ENCODE measurements at regions not wholly inside any gene's neighbourhood (a gene's known extent, or its start where the extent isn't known, plus 50 kb on each side); places are given as distances from the start of the nearest gene placed in this dataset.

DNA sequence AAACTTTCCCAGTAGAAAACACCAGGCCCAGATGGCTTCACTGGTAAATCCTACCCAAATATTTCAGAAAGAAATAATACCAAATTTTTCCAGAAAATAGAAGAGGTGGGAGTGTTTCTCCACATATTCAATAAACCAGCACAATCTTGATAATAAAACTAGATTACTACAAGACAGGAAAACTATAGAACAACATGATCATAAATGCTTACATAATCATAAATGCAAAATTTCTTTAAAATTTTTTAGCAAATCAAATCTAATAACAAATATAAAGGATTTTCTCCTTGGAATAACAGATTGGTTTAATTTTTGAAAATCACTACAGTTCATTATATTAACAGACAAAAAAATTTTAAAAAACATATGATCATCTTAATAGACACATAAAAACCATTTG lies 294.5 kb downstream of the BCL11B start:
- H3K4me3 ChIP-seq (ENCODE audit: low read length in 2 of 2) = no peak overlapping the region
- no peaks in the 10 kb centered on the region for H3K9me3 ChIP-seq (ENCODE audit: control insufficient read depth in 2 of 2, insufficient read depth in 1 of 2, low read length in 1 of 2)
- no peak overlapping the region for H3K27ac ChIP-seq (ENCODE audit: low read depth in 1 of 2, low read length in 1 of 2)
- H3K4me1 ChIP-seq (ENCODE audit: control insufficient read depth in 2 of 2, insufficient read depth in 2 of 2, low read length in 2 of 2) = peaks cover under 1 to 1% of the 10 kb centered on the region in 2 donors
- no peaks in the 10 kb centered on the region for H3K27me3 ChIP-seq (ENCODE audit: control insufficient read depth in 2 of 2, insufficient read depth in 1 of 2, low read length in 1 of 2)
- no peak for DNase-seq (ENCODE audit: low read depth in 6 of 9, low spot score in 9 of 9)
- H3K36me3 ChIP-seq (ENCODE audit: control insufficient read depth in 2 of 2, insufficient read depth in 2 of 2, low read length in 1 of 2) = no peaks in the 10 kb centered on the region

DNA sequence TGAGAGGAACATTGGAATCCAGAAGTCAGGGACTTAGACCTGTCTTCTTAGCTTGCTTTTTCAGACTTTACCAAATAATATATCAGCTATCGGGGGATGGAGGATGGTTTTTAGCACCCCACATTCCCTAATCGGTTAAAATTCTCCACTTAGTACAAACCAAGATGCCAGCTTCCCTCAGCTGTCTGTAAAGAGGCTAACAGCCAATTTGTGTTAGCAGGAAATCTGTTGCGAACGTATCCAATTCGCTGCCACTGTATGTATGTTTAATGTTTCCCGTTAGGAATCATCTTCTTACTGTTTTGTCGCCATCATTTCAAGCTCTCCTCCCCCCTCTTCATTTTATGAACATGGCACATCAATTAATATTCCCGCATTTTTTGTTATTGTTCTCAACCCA lies 289.0 kb downstream of the BCL11B start:
- DNase-seq (ENCODE audit: low read depth in 6 of 9, low spot score in 9 of 9) = no peak
- Histone ChIP-seq H3K9me3 (ENCODE audit: control insufficient read depth in 2 of 2, insufficient read depth in 1 of 2, low read length in 1 of 2) (peaks cover 0 to 6% of the 10 kb centered on the region in 2 donors), H3K27me3 (ENCODE audit: control insufficient read depth in 2 of 2, insufficient read depth in 1 of 2, low read length in 1 of 2) (no peaks in the 10 kb centered on the region), H3K36me3 (ENCODE audit: control insufficient read depth in 2 of 2, insufficient read depth in 2 of 2, low read length in 1 of 2) (no peaks in the 10 kb centered on the region), H3K4me1 (ENCODE audit: control insufficient read depth in 2 of 2, insufficient read depth in 2 of 2, low read length in 2 of 2) (peaks cover 24 to 29% of the 10 kb centered on the region in 2 donors), H3K4me3 (ENCODE audit: low read length in 2 of 2) (no peak overlapping the region), H3K27ac (ENCODE audit: low read depth in 1 of 2, low read length in 1 of 2) (no peak overlapping the region)
- WGBS = 95% methylated on average over 8 of the region's 8 CpGs

DNA sequence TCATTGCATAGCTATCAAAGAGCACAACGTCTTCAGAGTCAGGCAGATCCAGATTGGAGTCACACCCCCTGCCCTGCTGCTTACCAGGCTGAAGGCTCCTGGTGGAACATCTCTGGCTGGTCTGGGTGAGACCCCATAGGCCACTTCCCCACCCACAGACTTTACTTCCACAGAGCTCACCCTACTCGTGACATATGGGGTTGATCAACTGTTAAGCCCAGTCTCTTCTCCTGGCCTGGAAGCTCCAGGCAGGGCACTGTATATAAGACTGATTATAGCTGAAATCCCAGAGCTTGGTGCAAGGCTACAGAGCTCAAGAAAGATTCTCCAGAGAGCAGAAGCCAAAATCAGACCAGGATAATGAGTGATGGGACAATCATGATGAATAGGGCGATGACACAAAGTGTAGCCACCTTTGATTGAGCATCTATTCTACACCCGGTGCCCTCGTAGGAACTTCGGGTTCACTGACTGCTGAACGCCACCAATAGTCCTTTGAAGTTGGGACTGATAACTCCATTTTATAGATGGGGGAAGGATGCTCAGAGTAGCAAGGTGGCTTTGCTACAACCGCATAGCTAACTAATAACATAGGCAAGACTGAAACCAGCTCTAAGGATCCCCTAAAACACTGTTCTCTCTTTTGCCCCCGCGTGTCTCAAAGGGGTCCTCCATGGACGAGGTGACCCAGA lies 287.8 kb downstream of the BCL11B start:
- Histone ChIP-seq H3K9me3 (ENCODE audit: control insufficient read depth in 2 of 2, insufficient read depth in 1 of 2, low read length in 1 of 2) (peaks cover 0 to 6% of the 10 kb centered on the region in 2 donors), H3K27ac (ENCODE audit: low read depth in 1 of 2, low read length in 1 of 2) (peak overlapping the region in 1 of 2 donors; percentile 73), H3K36me3 (ENCODE audit: control insufficient read depth in 2 of 2, insufficient read depth in 2 of 2, low read length in 1 of 2) (no peaks in the 10 kb centered on the region), H3K27me3 (ENCODE audit: control insufficient read depth in 2 of 2, insufficient read depth in 1 of 2, low read length in 1 of 2) (no peaks in the 10 kb centered on the region), H3K4me1 (ENCODE audit: control insufficient read depth in 2 of 2, insufficient read depth in 2 of 2, low read length in 2 of 2) (peaks cover 24 to 29% of the 10 kb centered on the region in 2 donors), H3K4me3 (ENCODE audit: low read length in 2 of 2) (no peak overlapping the region)
- no peak for DNase-seq (ENCODE audit: low read depth in 6 of 9, low spot score in 9 of 9)
- 85% methylated on average over 11 of the region's 11 CpGs for WGBS

DNA sequence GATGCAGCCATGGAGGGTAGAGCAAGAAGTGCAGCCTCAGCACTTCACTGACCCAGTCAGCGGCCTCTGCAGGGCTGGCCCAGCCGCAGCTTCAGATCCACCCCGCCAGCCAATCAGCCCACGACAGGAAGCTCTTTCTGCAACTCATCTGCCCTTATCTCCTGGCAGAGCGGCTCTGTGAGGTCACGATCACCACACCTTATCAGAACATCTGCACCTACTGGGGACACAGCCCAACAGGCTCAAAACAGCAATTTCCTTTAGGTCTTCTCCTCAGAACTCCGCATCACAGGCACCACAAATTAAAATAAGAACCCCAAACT lies 287.3 kb downstream of the BCL11B start:
- Histone ChIP-seq H3K27me3 (ENCODE audit: control insufficient read depth in 2 of 2, insufficient read depth in 1 of 2, low read length in 1 of 2) (no peaks in the 10 kb centered on the region), H3K4me3 (ENCODE audit: low read length in 2 of 2) (no peak overlapping the region), H3K27ac (ENCODE audit: low read depth in 1 of 2, low read length in 1 of 2) (peak overlapping the region; percentile 10 to 73), H3K4me1 (ENCODE audit: control insufficient read depth in 2 of 2, insufficient read depth in 2 of 2, low read length in 2 of 2) (peaks cover 24 to 29% of the 10 kb centered on the region in 2 donors), H3K36me3 (ENCODE audit: control insufficient read depth in 2 of 2, insufficient read depth in 2 of 2, low read length in 1 of 2) (no peaks in the 10 kb centered on the region), H3K9me3 (ENCODE audit: control insufficient read depth in 2 of 2, insufficient read depth in 1 of 2, low read length in 1 of 2) (peaks cover 0 to 6% of the 10 kb centered on the region in 2 donors)
- WGBS = 9% methylated on average over 7 of the region's 7 CpGs
- peak in 7 of 9 donors; percentile 38 to 84 (median 68) for DNase-seq (ENCODE audit: low read depth in 6 of 9, low spot score in 9 of 9)

DNA sequence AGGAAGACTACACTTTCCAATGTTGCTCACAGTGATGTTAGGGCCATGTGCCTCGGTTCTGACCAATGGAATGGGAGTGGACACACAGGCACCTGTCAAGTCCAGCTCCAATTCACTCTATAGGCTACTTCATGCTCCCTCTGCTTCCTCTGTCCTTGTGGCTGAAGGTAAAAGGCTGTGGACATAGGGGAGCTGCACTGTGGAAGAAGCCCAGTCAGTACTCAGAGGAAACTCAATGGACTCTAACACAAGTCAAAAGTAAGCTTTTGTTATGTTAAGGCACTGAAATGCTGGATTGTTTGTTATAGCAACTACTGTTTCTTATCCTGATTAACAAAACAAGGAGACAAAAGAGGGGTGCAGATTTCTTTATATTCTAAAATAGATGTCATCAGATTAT lies 278.2 kb downstream of the BCL11B start:
- H3K27me3 ChIP-seq (ENCODE audit: control insufficient read depth in 2 of 2, insufficient read depth in 1 of 2, low read length in 1 of 2) = no peaks in the 10 kb centered on the region
- WGBS = 88% methylated on average over 1 of the region's 1 CpG
- peaks cover 11 to 14% of the 10 kb centered on the region in 2 donors for H3K4me1 ChIP-seq (ENCODE audit: control insufficient read depth in 2 of 2, insufficient read depth in 2 of 2, low read length in 2 of 2)
- H3K27ac ChIP-seq (ENCODE audit: low read depth in 1 of 2, low read length in 1 of 2) = no peak overlapping the region
- no peaks in the 10 kb centered on the region for H3K9me3 ChIP-seq (ENCODE audit: control insufficient read depth in 2 of 2, insufficient read depth in 1 of 2, low read length in 1 of 2)
- DNase-seq (ENCODE audit: low read depth in 6 of 9, low spot score in 9 of 9) = no peak
- no peaks in the 10 kb centered on the region for H3K36me3 ChIP-seq (ENCODE audit: control insufficient read depth in 2 of 2, insufficient read depth in 2 of 2, low read length in 1 of 2)
- no peak overlapping the region for H3K4me3 ChIP-seq (ENCODE audit: low read length in 2 of 2)

DNA sequence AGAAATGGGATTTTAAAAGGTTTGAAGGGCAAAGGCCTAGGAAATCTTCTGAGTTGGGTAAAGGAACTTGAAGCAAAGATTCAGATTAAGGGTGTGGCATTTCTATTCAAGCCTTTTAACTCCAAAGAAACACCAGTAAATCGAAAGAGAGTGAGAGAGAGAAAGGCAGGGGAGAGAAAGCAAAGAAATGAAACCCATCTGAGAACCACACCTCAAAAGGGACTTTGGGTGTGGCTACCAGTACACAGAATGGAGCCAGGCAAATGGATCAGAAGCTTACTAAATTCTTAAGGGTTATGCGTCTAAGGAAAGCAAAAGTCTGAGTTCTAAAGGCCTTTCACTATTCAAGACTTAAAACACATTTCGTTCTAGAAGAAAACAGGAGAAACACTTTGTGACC lies 277.4 kb downstream of the BCL11B start:
- WGBS = 89% methylated on average over 3 of the region's 3 CpGs
- H3K27ac ChIP-seq (ENCODE audit: low read depth in 1 of 2, low read length in 1 of 2) = no peak overlapping the region
- no peak overlapping the region for H3K4me3 ChIP-seq (ENCODE audit: low read length in 2 of 2)
- no peaks in the 10 kb centered on the region for H3K36me3 ChIP-seq (ENCODE audit: control insufficient read depth in 2 of 2, insufficient read depth in 2 of 2, low read length in 1 of 2)
- peak in 1 of 9 donors; percentile 23 for DNase-seq (ENCODE audit: low read depth in 6 of 9, low spot score in 9 of 9)
- H3K27me3 ChIP-seq (ENCODE audit: control insufficient read depth in 2 of 2, insufficient read depth in 1 of 2, low read length in 1 of 2) = no peaks in the 10 kb centered on the region
- H3K4me1 ChIP-seq (ENCODE audit: control insufficient read depth in 2 of 2, insufficient read depth in 2 of 2, low read length in 2 of 2) = peaks cover 14 to 22% of the 10 kb centered on the region in 2 donors
- no peaks in the 10 kb centered on the region for H3K9me3 ChIP-seq (ENCODE audit: control insufficient read depth in 2 of 2, insufficient read depth in 1 of 2, low read length in 1 of 2)

DNA sequence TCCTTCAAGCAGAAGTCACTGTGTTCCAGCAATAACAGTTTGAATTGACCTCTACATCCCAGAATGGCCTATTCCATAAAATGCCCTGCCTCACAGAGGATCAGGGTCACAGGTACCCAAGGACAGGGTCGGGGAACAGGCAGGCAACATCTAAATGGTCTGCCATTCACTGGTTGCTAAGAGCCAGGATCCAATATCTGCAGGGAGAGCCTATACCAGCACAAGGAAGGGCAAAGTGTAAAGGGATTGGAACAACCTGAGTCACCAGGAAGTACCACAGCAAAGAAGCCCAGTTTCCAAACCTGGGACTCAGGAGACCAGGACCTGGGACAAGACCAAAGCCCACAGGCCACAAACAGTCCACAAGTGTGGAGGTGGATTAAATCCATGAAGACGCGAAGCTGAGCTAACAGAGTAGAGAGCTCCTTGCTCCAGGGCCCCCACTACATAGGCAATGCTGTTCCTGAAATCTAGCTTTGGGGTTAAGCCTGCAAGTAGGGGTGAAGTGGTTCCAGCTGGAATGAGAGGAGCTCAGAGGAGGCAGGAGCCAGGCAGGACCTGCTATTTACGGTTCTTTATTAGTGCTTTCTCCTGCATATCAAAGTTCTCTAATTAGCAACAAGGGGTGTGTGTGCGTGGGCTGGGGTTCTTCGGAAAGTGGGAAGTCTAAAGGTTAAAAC lies 274.3 kb downstream of the BCL11B start:
- Histone ChIP-seq H3K9me3 (ENCODE audit: control insufficient read depth in 2 of 2, insufficient read depth in 1 of 2, low read length in 1 of 2) (no peaks in the 10 kb centered on the region), H3K36me3 (ENCODE audit: control insufficient read depth in 2 of 2, insufficient read depth in 2 of 2, low read length in 1 of 2) (no peaks in the 10 kb centered on the region), H3K27me3 (ENCODE audit: control insufficient read depth in 2 of 2, insufficient read depth in 1 of 2, low read length in 1 of 2) (no peaks in the 10 kb centered on the region), H3K27ac (ENCODE audit: low read depth in 1 of 2, low read length in 1 of 2) (no peak overlapping the region), H3K4me1 (ENCODE audit: control insufficient read depth in 2 of 2, insufficient read depth in 2 of 2, low read length in 2 of 2) (peaks cover 14 to 22% of the 10 kb centered on the region in 2 donors), H3K4me3 (ENCODE audit: low read length in 2 of 2) (no peak overlapping the region)
- no peak for DNase-seq (ENCODE audit: low read depth in 6 of 9, low spot score in 9 of 9)
- 96% methylated on average over 6 of the region's 6 CpGs for WGBS

DNA sequence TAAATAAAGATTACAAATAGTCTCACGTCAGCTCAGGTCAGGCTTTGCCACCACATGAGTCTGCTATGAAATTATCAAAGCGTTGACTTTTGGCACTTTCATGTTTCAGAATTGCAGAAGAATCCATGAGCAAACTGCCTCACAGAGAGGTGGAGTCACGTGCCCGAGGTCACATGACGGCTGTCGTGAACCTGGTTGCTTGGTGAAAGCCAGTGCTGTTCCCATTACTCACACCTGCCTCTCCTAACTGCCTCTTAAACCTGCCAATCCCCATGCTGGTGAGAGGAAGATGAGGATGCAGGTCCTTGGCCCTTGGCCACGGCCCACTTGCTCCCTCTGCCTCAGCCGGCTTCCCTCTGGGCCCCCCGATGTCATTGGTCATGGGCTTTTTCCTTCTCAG lies 272.7 kb downstream of the BCL11B start:
- no peak overlapping the region for H3K27ac ChIP-seq (ENCODE audit: low read depth in 1 of 2, low read length in 1 of 2)
- no peaks in the 10 kb centered on the region for H3K9me3 ChIP-seq (ENCODE audit: control insufficient read depth in 2 of 2, insufficient read depth in 1 of 2, low read length in 1 of 2)
- H3K36me3 ChIP-seq (ENCODE audit: control insufficient read depth in 2 of 2, insufficient read depth in 2 of 2, low read length in 1 of 2) = no peaks in the 10 kb centered on the region
- no peak overlapping the region for H3K4me3 ChIP-seq (ENCODE audit: low read length in 2 of 2)
- DNase-seq (ENCODE audit: low read depth in 6 of 9, low spot score in 9 of 9) = no peak
- no peaks in the 10 kb centered on the region for H3K27me3 ChIP-seq (ENCODE audit: control insufficient read depth in 2 of 2, insufficient read depth in 1 of 2, low read length in 1 of 2)
- WGBS = 96% methylated on average over 9 of the region's 9 CpGs
- H3K4me1 ChIP-seq (ENCODE audit: control insufficient read depth in 2 of 2, insufficient read depth in 2 of 2, low read length in 2 of 2) = peaks cover 14 to 22% of the 10 kb centered on the region in 2 donors

DNA sequence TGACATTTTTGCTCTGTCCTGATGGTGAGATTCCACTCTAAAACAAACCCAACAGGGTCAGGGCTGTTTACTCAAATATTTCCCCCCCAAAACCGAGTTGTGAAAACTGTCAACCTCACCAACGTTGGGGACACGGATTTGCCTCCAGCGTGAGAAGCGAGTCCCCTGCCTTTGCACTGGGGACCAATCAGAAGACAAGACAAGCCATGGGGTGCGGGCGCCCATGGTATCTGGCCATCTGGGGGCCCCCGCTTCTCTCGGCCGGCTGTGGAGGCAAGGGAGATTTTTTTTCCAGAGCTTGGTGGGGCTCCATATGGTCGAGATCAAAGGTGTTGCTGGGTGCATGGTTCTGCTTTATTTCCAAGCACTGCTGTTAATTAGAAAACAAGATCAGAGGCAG lies 272.1 kb downstream of the BCL11B start:
- DNase-seq (ENCODE audit: low read depth in 6 of 9, low spot score in 9 of 9) = no peak
- Histone ChIP-seq H3K36me3 (ENCODE audit: control insufficient read depth in 2 of 2, insufficient read depth in 2 of 2, low read length in 1 of 2) (no peaks in the 10 kb centered on the region), H3K9me3 (ENCODE audit: control insufficient read depth in 2 of 2, insufficient read depth in 1 of 2, low read length in 1 of 2) (no peaks in the 10 kb centered on the region), H3K27ac (ENCODE audit: low read depth in 1 of 2, low read length in 1 of 2) (no peak overlapping the region), H3K27me3 (ENCODE audit: control insufficient read depth in 2 of 2, insufficient read depth in 1 of 2, low read length in 1 of 2) (no peaks in the 10 kb centered on the region), H3K4me3 (ENCODE audit: low read length in 2 of 2) (no peak overlapping the region), H3K4me1 (ENCODE audit: control insufficient read depth in 2 of 2, insufficient read depth in 2 of 2, low read length in 2 of 2) (peaks cover 14 to 22% of the 10 kb centered on the region in 2 donors)
- 95% methylated on average over 11 of the region's 11 CpGs for WGBS
